ENCODE measurements at regions not wholly inside any gene's neighbourhood (a gene's known extent, or its start where the extent isn't known, plus 50 kb on each side); places are given as distances from the start of the nearest gene placed in this dataset.

GRCh38 chr2:45130736-45131135 lies 121.5 kb upstream of the SIX2 start:
- Histone ChIP-seq H3K9me3 (ENCODE audit: control insufficient read depth, insufficient read depth, low read depth, low read length) (no peaks in the 10 kb centered on the region), H3K4me1 (ENCODE audit: control insufficient read depth, insufficient read depth, low read length) (peaks cover 8% of the 10 kb centered on the region), H3K36me3 (ENCODE audit: control insufficient read depth in 2 of 2, insufficient read depth in 1 of 2, low read length in 2 of 2) (no peaks in the 10 kb centered on the region), H3K4me3 (ENCODE audit: low read depth, low read length) (no peak overlapping the region), H3K27ac (ENCODE audit: extremely low read depth, low read depth, low read length) (no peak overlapping the region)
- ChIA-PET POLR2A (no interaction called here), CTCF (no interaction called here)
- no peak for TF ChIP-seq ZNF510 (tag by site-specific recombination; IDR thresholded peaks at IDR 0.05; ENCODE audit: insufficient replicate concordance)
- no peak for TF ChIP-seq ELK4 (IDR thresholded peaks at IDR 0.05; ENCODE audit: borderline replicate concordance, low read depth, low read length)
- TF ChIP-seq ZNF621 (tag by site-specific recombination; IDR thresholded peaks at IDR 0.05): no peak
- no peak for TF ChIP-seq GLI2 (tag by site-specific recombination; IDR thresholded peaks at IDR 0.05; ENCODE audit: borderline replicate concordance, low read depth)
- no peak for TF ChIP-seq GLI4 (tag by site-specific recombination; IDR thresholded peaks at IDR 0.05)
- TF ChIP-seq, protein P1, sequence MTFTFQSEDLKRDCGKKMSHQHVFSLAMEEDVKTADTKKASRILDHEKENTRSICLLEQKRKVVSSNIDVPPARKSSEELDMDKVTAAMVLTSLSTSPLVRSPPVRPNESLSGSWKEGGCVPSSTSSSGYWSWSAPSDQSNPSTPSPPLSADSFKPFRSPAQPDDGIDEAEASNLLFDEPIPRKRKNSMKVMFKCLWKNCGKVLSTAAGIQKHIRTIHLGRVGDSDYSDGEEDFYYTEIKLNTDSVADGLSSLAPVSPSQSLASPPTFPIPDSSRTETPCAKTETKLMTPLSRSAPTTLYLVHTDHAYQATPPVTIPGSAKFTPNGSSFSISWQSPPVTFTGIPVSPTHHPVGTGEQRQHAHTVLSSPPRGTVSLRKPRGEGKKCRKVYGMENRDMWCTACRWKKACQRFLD (tag by site-specific recombination; IDR thresholded peaks at IDR 0.05): no peak
- no peak for TF ChIP-seq ZNF221 (tag by site-specific recombination; IDR thresholded peaks at IDR 0.05; ENCODE audit: borderline replicate concordance)
- no peak for TF ChIP-seq ZBTB17 (tag by site-specific recombination; IDR thresholded peaks at IDR 0.05)

GRCh38 chr2:45128580-45128997 lies 119.3 kb upstream of the SIX2 start:
- H3K4me1 ChIP-seq (ENCODE audit: control insufficient read depth, insufficient read depth, low read length): peaks cover 8% of the 10 kb centered on the region
- TF ChIP-seq, protein P2, sequence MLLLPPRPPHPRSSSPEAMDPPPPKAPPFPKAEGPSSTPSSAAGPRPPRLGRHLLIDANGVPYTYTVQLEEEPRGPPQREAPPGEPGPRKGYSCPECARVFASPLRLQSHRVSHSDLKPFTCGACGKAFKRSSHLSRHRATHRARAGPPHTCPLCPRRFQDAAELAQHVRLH (tag by site-specific recombination; IDR thresholded peaks at IDR 0.05): 0 out of 2 replicates have a peak, but pooled peaks have one; percentile 9
- TF ChIP-seq ZBTB17 (tag by site-specific recombination; IDR thresholded peaks at IDR 0.05) (peak; percentile 60), ZFP37 (tag by site-specific recombination; IDR thresholded peaks at IDR 0.05) (0 out of 2 replicates have a peak, but pooled peaks have one; percentile 39), ZSCAN16 (tag by site-specific recombination; IDR thresholded peaks at IDR 0.05) (no peak), ZNF707 (tag by site-specific recombination; IDR thresholded peaks at IDR 0.05) (no peak), ZNF157 (tag by site-specific recombination; IDR thresholded peaks at IDR 0.05) (no peak), ZNF660 (tag by site-specific recombination; IDR thresholded peaks at IDR 0.05) (peak; percentile 68), SP3 (tag by site-specific recombination; IDR thresholded peaks at IDR 0.05) (0 out of 2 replicates have a peak, but pooled peaks have one; percentile 34), ZNF560 (tag by site-specific recombination; IDR thresholded peaks at IDR 0.05; ENCODE audit: borderline replicate concordance) (no peak), HIC1 (tag by site-specific recombination; IDR thresholded peaks at IDR 0.05) (0 out of 2 replicates have a peak, but pooled peaks have one; percentile 21), FEZF1 (tag by site-specific recombination; IDR thresholded peaks at IDR 0.05) (peak; percentile 75), ZNF398 (tag by site-specific recombination; IDR thresholded peaks at IDR 0.05) (peak; percentile 62), ZNF121 (tag by site-specific recombination; IDR thresholded peaks at IDR 0.05) (no peak), SCRT1 (tag by site-specific recombination; IDR thresholded peaks at IDR 0.05; ENCODE audit: borderline replicate concordance) (no peak)
- TF ChIP-seq, protein P3, sequence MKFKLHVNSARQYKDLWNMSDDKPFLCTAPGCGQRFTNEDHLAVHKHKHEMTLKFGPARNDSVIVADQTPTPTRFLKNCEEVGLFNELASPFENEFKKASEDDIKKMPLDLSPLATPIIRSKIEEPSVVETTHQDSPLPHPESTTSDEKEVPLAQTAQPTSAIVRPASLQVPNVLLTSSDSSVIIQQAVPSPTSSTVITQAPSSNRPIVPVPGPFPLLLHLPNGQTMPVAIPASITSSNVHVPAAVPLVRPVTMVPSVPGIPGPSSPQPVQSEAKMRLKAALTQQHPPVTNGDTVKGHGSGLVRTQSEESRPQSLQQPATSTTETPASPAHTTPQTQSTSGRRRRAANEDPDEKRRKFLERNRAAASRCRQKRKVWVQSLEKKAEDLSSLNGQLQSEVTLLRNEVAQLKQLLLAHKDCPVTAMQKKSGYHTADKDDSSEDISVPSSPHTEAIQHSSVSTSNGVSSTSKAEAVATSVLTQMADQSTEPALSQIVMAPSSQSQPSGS (tag by site-specific recombination; IDR thresholded peaks at IDR 0.05; ENCODE audit: low read depth): no peak
- TF ChIP-seq, protein P4, sequence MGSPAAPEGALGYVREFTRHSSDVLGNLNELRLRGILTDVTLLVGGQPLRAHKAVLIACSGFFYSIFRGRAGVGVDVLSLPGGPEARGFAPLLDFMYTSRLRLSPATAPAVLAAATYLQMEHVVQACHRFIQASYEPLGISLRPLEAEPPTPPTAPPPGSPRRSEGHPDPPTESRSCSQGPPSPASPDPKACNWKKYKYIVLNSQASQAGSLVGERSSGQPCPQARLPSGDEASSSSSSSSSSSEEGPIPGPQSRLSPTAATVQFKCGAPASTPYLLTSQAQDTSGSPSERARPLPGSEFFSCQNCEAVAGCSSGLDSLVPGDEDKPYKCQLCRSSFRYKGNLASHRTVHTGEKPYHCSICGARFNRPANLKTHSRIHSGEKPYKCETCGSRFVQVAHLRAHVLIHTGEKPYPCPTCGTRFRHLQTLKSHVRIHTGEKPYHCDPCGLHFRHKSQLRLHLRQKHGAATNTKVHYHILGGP (tag by site-specific recombination; IDR thresholded peaks at IDR 0.05): no peak

More at GRCh38 chr2:45128580-45128997, 119.3 kb upstream of the SIX2 start:
- POLR2A ChIA-PET: interaction anchor here (0.6 to 1.3 kb wide), 3 partner anchors 8 to 40 kb away, joined by 3 to 4 read pairs (median 3); no protein-coding TSS in a partner anchor
- Histone ChIP-seq H3K27ac (ENCODE audit: extremely low read depth, low read depth, low read length) (no peak overlapping the region; the same call in 1 of the 2 replicates), H3K4me3 (ENCODE audit: low read depth, low read length) (no peak overlapping the region), H3K36me3 (ENCODE audit: control insufficient read depth in 2 of 2, insufficient read depth in 1 of 2, low read length in 2 of 2) (no peaks in the 10 kb centered on the region), H3K9me3 (ENCODE audit: control insufficient read depth, insufficient read depth, low read depth, low read length) (no peaks in the 10 kb centered on the region)
- CTCF ChIA-PET: interaction anchor here (0.6 to 2.0 kb wide), 12 partner anchors 9 to 449 kb away, joined by 3 to 4 read pairs (median 3); no protein-coding TSS in a partner anchor
